Fibroblast of the aortic adventitia (primary cell): ENCODE measurements at regions not wholly inside any gene's neighbourhood (a gene's known extent, or its start where the extent isn't known, plus 50 kb on each side); places are given as distances from the start of the nearest gene placed in this dataset. TPM values are rescaled to one million over a fixed set of nuclear protein-coding genes. Genes with fewer than 3 reads are reported as not detected.

Experiments
- DNase-seq: peaks from one replicate; pipeline ENCODE4 v3.0.0-alpha.2; 2010; ENCODE audit warnings: low read depth
- H3K4me3 ChIP-seq: 2 replicates; pipeline ENCODE4 v1.5.1; 2011; ENCODE audit warnings: low read depth, mild to moderate bottlenecking, control low read depth, low read length, moderate library complexity
- CTCF ChIP-seq: IDR thresholded peaks from 2 replicates; pipeline ENCODE4 v1.5.1; 2011; ENCODE audit warnings: mild to moderate bottlenecking, low read length, control low read depth, inconsistent platforms; ENCODE audit not compliant: insufficient read depth
- small RNA-seq: library from RNA; depleted of rRNA; stranded (forward); fragments of <200 nt; gene quantifications from one replicate; pipeline ENCODE3, GENCODE V24; 2012

- H3K4me3 ChIP-seq = no peak overlapping the region
- no peak for DNase-seq
- TF ChIP-seq CTCF = no peak
These were observed 50.8 kb upstream of the PTCSC3 start for GRCh38 chr14:36227344-36227743.

Small RNAs in the stretch of these regions (small RNA-seq; reads per million reads assigned to genes)
- not detected for gene RN7SKP21
